Non-pigmented ciliary epithelial cell (primary cell): ENCODE measurements at regions not wholly inside any gene's neighbourhood (a gene's known extent, or its start where the extent isn't known, plus 50 kb on each side); places are given as distances from the start of the nearest gene placed in this dataset.
"Not testable (repeated sequence)": the region's sequence is repeated elsewhere in the genome, so short reads cannot be mapped to it uniquely, and the experiment has no call there.

Experiments used
- DNase-seq: peaks from one replicate; pipeline ENCODE4 v3.0.0-alpha.2; 2010; ENCODE audit warnings: low read depth

- DNase-seq, result no peak
Observed at GRCh38 chr10:5268743-5269142, 72.1 kb downstream of the AKR1C4 start.

DNA sequence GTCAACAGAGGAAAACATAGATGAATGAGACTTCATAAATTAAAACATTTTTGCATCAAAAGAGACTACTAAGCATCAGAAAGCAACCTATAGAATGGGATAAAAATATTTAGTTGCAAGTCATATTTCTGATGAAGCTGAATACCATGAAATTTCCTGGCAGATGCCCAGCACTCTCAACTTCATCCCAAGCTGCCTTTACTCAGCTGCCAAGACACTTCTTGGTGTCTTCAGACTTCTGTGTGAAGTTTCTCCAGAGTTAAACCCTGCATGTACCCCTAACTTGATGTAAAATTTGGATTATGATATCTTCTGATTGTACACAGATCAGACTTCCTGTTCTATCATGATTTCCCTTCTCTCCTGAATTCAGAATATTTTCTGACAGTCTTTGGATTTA lies 73.2 kb downstream of the AKR1C4 start:
- DNase-seq, result no peak

DNA sequence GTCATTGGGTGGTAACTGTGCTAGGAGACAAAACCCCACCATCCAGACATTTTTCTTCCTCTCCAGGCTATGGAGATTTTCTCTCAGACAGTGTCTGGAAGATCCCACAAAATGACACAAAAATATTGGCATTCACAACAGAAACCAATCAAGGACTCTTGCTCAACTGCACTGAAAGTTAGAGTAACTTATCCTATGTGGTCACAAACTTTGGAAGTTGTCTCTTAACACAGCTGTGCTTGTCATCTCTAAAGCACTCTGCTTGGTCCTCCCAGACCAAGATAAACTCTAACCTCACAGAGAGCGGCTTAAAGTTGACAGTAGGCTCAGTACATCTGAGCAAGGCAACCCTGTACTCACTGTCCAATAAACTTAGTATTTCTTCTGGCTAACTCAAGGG lies 74.9 kb downstream of the AKR1C4 start:
- no peak for DNase-seq

DNA sequence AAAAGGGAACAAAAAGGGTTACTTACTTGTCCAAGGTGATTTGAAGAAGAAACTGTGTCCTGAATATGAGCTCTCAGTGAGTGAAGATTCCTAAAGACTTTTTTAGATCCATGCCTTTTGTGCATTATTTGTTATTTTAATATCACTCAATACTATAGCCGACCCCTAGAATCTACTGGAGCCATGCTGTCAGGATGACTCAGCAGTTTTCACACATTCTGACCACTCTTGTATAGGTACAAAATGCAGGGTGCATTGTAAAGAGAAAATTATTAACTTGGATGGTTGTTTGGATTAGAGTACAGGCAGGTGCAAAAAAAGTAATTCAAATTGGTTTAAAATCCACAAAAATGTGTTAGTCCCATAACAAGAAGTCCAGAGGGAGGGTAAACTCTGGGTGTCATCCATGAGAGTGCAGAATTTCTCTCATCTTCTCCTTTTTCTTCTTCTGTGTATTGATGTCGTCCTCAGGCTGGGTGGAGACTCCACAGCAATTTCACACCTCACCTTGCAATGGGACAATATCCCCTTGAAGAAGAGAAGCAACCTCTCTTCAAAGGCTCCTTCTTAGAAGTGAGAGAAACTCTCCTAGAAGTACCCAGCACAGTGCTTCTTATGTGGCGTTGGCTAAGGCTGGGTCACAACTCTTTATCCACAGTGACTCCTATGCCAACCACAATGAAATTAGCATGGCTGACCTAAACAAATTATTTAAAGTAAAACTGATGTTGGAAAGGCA lies 75.6 kb downstream of the AKR1C4 start:
- DNase-seq, result no peak

DNA sequence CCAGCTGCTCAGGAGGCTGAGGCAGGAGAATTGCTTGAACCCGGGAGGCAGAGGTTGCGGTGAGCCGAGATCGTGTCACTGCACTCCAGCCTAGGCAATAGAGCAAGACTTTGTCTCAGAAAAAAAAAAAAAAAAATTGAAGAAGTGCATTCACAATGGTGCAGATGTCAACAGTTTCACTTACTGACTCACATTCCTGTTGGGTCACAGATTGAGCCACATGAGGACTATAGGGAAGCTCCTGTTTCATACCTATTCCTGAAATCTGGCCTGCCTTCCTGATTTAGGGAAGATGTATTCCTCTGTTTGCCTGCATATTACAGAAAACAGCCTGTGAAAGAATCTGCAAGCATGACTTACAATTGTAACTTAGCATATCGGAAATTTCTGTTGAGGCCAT lies 78.2 kb downstream of the AKR1C4 start:
- DNase-seq, result no peak

GRCh38 chr10:5281356-5281755 lies 83.4 kb upstream of the UCN3 start:
- no peak for DNase-seq

- no peak for DNase-seq
Observed at GRCh38 chr10:5282137-5282536, 82.6 kb upstream of the UCN3 start.

- DNase-seq, result no peak
Observed at GRCh38 chr10:5283305-5284158, 81.2 kb upstream of the UCN3 start.

DNA sequence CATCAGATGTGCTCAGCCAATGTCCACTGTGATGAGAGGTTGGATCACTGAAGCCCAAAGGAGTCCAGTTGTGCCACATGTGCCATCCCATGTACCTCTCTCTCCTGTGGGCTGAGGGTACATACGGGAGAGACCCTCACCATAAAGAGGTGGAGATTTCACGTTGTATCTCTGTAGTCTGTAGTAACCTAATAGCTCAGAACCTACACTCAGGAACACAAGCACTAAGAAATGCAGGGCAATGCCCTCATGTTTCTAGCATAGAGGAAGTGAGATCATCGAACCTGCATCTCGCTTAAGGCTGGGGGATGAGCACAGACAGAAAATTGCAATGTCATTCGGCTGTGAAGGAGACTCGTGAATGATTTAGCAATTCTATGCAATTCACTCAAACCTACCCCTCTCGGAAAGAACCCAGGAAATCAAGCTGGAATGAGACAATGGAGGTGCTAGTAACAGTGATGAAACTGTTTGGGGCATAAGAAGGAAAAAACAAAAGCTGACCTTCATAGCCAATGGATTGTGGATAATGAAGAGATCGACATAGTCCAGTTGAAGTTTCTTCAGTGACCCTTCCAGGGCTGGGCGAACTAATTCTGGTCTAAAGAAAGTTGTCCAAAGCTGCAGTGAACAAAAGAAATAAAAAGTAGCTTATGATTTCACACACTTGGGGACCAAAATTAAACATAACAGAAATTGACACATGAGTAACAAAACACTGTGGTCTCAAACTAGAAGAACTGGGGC lies 80.3 kb upstream of the UCN3 start:
- DNase-seq, result peak; percentile 38

- no peak for DNase-seq
Observed at GRCh38 chr10:5285186-5285585, 79.6 kb upstream of the UCN3 start.

GRCh38 chr10:5288359-5288758 lies 76.4 kb upstream of the UCN3 start:
- DNase-seq, result no peak

- DNase-seq, result not testable (repeated sequence)
Observed at GRCh38 chr10:5289228-5289627, 75.5 kb upstream of the UCN3 start.

DNA sequence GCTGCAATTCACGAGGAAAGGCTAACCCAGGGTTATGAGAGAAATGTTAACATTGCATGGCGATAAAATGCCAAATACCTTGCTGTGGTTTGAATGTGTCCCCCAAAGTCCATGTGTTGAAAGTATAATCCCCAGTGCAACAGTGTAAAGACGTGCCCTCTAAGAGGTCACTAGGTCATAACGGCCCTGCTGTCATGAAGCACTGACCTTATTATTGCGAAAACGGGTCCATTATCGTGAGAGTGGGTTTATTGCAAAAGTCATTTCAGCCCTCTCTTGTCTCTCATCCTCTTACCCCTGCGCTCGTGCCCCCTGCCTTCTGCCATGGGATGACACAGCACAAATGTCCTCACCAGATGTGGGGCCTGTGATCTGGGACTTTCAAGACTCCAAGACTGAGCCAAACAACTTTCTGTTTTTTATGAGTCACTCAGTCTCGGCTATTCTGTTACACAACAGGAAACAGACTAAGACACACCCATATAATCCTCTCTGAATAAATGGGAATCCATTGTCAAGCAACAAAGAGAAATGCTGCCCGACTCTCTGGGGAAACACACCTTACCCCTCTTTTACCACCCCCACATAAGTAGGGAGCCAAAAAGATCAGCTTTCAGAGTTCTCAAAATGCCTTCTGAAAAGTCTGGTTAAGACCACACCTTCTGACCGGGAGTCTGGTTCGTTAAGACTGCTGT lies 73.1 kb upstream of the UCN3 start:
- peak; percentile 55 for DNase-seq

DNA sequence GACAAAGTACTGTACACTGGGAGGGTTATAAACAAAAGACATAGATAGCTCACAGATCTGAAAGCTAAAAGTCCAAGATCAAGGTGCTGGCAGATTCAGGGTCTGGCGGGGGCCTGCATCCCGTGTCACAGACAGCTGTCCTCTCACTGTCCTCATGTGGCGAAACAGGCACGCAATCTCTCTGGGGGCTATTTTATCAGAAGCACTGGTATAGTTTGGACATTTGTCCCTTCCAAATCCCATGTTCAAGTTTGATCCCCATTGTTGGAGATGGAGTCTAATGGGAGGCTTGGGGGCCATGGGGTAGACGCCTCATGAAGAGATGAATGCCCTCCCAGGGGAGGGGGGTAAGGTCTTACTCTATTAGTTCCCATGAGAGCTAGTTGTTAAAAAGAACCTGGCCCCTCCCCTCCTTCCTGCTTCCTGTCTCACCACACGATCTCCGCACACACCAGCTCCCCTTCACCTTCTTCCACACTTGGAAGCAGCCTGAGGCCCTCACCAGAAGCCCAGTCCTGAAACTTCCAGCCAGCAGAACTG lies 72.5 kb upstream of the UCN3 start:
- DNase-seq, result no peak

- DNase-seq, result not testable (repeated sequence)
Observed at GRCh38 chr10:5292970-5293369, 71.8 kb upstream of the UCN3 start.

DNA sequence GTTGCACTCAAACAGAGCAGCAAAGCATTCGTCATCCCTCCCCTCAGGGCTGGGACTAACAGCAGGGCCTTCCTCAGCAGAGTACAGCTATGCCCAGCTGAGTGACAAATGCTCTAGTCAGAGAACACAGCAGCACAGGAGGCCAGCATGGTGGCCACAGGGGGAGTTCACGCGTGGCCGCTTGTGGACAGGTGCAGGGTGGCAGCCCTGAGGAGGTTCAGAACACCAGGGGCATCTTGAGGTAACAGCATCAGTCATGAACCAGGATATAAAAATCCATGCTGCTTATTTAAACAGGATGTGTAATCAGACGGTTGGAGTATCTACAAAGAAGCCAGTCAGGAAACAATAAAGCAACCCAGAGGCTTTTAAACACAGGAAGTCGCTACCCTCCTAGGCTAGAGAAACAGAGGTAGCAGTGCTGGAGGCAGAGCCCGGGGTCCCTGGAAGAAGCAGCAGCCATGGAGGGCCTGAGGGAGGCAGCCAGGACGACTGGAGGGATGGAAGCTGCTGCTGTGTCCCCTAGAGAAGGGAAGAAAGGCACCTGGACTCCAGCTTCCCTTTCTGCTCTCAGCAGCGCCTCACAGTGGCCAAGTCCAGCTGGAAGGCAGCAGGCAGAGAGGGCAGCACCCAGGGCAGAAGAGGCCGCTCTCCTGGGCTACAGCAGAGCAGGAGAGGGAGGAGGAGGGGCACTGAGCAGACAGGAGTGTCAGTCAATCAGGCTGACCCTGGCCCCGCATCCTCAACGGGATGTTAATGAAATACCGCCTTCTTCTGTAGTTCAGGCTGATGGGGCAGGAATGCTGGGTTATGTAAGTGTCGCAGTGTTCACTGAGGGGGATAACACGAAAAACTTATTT lies 70.8 kb upstream of the UCN3 start:
- no peak for DNase-seq

DNA sequence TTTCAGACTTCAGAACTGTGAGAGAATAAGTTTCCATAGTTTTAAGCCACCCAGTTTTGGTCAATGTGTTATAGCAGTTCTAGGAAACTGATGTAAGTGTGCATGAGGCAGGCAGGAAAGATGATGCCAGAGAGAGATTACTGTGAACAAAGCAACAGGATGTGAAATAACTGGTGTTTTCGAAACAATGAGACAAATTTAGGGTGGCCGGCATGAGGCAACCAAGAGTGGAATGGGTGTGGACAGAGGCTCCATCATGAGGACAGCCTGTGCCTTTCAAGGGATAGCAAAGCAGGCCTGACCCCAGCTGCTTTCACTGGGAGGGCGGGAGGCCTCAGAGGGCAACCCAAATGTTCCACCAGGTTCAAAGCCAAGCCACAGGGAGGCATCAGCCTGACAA lies 67.3 kb upstream of the UCN3 start:
- DNase-seq, result no peak

DNA sequence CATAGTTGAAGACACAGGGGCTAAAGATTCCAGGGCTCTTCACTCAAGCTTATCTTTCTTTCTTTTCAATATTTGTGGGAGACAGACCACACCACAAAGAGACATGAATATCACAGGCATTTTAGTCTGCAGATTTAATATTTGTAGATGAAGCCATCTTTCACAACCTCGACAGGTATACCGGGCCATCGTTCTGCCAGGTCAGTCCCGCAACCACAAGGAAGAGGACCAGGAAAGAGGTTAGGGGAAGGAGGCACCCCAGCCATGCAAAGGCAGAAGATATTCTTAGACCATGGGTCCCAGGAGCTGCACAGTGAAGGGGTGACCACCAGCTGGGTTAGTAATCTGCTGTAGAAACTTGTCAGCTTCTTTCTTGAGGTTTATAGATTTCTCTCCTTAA lies 66.8 kb upstream of the UCN3 start:
- DNase-seq, result no peak

GRCh38 chr10:5299950-5300349 lies 64.8 kb upstream of the UCN3 start:
- no peak for DNase-seq

GRCh38 chr10:5303504-5303903 lies 61.3 kb upstream of the UCN3 start:
- no peak for DNase-seq

DNA sequence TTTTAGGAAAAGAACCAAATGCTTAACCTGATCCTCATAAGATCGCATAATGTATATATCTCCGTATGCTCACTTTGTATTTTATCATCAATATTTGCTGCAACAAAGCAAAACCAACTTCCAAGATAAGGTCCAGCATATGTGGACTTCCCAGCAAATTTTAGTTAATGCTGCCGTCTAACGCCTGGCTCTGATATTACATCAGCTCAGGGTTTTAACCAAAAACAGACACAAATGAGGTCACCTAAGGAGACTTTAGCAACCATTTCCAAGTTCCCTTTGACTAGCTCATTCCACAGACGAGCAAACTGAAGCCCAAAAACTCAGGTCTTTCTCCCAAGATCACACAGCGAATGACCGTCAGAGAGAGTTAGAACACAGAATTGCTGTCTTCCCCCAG lies 59.4 kb upstream of the UCN3 start:
- no peak for DNase-seq
